ENCODE measurements at regions not wholly inside any gene's neighbourhood (a gene's known extent, or its start where the extent isn't known, plus 50 kb on each side); places are given as distances from the start of the nearest gene placed in this dataset.

DNA sequence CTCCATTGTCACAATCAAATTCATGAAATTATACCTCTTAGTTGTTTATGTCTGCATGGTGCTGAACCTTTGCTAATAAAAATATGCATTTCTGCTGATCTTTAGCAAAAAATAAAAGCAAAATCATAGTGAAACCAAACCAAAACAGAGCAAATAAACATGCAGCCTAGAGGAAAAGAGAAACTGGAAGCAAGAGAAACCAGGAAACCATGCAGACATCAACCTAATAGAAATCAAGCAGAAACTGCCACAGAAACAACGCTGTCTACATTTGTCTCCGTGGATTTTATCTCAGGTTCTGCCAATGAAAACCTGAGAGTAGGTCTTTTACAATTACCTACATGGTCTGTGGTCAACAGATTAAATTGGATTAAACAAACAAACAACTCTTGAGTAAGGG lies 173.7 kb downstream of the SYT10 start:
- TF ChIP-seq, protein P1, sequence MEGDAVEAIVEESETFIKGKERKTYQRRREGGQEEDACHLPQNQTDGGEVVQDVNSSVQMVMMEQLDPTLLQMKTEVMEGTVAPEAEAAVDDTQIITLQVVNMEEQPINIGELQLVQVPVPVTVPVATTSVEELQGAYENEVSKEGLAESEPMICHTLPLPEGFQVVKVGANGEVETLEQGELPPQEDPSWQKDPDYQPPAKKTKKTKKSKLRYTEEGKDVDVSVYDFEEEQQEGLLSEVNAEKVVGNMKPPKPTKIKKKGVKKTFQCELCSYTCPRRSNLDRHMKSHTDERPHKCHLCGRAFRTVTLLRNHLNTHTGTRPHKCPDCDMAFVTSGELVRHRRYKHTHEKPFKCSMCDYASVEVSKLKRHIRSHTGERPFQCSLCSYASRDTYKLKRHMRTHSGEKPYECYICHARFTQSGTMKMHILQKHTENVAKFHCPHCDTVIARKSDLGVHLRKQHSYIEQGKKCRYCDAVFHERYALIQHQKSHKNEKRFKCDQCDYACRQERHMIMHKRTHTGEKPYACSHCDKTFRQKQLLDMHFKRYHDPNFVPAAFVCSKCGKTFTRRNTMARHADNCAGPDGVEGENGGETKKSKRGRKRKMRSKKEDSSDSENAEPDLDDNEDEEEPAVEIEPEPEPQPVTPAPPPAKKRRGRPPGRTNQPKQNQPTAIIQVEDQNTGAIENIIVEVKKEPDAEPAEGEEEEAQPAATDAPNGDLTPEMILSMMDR (IDR thresholded peaks at IDR 0.05; ENCODE audit: low read depth, low read length), result no peak
- no peaks in the 10 kb centered on the region for H3K36me3 ChIP-seq
- H3K9me3 ChIP-seq, result no peaks in the 10 kb centered on the region; the same call in 1 of the 2 replicates
- DNase-seq, result no peak
- H3K27me3 ChIP-seq, result no peaks in the 10 kb centered on the region
- H3K4me3 ChIP-seq (ENCODE audit: low read depth, low read length), result no peak overlapping the region
- H3K4me1 ChIP-seq, result no peaks in the 10 kb centered on the region

DNA sequence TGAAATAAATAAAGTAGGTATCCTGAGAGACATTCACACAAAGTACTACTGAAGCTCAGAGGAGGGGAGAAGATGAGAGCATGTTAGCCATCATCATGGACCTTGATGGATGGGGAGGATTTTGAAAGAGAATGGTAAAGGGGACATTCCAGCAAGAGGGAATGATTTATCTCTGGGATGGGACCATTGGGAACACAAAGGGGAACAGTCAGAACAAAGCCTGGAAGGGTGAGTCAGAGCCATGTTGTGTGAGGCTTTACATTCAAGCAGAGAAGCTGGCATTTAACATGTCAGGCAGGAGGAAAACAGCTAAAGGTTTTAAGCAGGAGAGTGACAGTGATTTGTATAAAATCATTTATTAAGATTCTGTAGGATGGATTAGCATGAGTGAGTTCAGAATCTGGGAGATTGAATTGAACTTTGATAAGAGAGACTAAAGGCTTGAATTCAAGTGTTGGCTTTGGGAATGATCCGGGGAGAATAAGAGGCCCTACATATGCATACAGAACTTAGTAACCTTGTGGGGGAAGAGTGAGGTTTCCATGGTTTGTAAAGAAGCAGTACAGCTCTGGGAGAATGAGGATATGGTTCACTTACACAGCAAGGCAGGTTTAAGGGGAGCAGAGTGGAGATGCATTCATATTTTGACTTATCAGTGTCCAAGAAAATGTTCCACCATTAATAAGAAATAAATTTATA lies 174.4 kb downstream of the SYT10 start:
- TF ChIP-seq, protein P1 (IDR thresholded peaks at IDR 0.05; ENCODE audit: low read depth, low read length), result no peak
- Histone ChIP-seq H3K9me3 (no peaks in the 10 kb centered on the region; the same call in 1 of the 2 replicates), H3K36me3 (no peaks in the 10 kb centered on the region), H3K4me1 (no peaks in the 10 kb centered on the region), H3K4me3 (ENCODE audit: low read depth, low read length) (no peak overlapping the region), H3K27me3 (no peaks in the 10 kb centered on the region)
- no peak for DNase-seq

DNA sequence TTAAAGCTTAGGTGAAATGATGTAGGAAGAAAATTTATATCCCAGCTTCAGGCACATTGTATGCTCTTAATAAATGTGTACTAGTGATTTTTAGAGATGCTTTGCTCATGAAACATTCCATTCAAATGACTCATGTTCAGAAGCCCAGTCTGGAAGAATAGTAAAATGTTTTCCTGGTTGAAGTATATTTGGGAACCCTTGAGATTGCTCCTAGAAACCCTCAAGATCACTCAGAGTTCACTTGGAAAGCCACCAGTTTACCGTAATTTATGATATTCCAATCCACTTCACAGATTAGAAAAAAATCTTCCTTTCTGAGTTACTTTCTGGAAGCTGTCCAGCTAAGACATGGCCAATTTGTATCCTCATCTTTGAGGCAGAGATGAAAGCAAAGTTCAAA lies 186.4 kb downstream of the SYT10 start:
- no peaks in the 10 kb centered on the region; the same call in 1 of the 2 replicates for H3K9me3 ChIP-seq
- H3K4me3 ChIP-seq (ENCODE audit: low read depth, low read length), result no peak overlapping the region
- H3K27me3 ChIP-seq, result no peaks in the 10 kb centered on the region; the same call in 1 of the 2 replicates
- H3K4me1 ChIP-seq, result no peaks in the 10 kb centered on the region
- TF ChIP-seq, protein P1 (IDR thresholded peaks at IDR 0.05; ENCODE audit: low read depth, low read length), result no peak
- H3K36me3 ChIP-seq, result no peaks in the 10 kb centered on the region
- DNase-seq, result no peak

DNA sequence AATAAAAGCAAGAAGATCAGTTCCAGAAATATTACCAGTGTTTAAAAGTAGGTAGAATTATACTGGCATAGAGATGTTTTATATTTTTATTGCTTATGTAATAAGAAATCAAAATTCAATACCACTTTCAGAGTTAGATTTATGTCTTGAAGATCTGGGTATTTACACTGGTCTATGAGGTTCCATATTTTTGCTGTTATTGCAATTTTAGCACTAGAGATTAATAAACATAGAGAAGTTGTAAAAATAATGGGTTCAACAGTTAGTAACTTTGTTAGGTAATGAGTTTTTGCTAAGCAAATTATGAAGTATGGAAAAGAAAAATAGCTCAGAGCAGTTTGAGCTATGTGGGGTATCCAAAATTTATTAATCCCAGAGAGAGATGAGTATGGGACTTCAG lies 188.1 kb downstream of the SYT10 start:
- no peaks in the 10 kb centered on the region for H3K4me1 ChIP-seq
- DNase-seq, result no peak

DNA sequence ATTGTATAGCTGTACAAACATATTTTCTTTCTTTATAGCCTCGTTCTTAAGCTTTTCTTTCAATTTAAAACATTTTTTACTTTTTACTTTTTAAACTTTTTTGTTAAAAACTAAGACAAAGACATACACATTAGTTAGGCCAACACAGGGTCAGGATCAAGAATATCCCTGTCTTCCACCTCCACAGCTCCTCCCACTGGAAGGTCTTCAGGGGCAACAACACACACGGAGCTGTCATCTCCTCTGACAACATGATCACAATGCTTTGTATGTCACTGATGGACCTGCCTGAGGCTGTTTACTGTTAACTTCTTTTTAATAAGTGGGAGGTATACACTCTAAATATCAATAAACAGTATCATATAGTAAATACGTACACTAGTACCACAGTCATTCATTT lies 191.3 kb downstream of the SYT10 start:
- TF ChIP-seq, protein P1 (IDR thresholded peaks at IDR 0.05; ENCODE audit: low read depth, low read length), result no peak
- Histone ChIP-seq H3K9me3 (no peaks in the 10 kb centered on the region; the same call in 1 of the 2 replicates), H3K4me3 (ENCODE audit: low read depth, low read length) (no peak overlapping the region), H3K27me3 (no peaks in the 10 kb centered on the region), H3K36me3 (no peaks in the 10 kb centered on the region), H3K4me1 (no peaks in the 10 kb centered on the region)
- DNase-seq, result no peak

More for the DNA sequence above, 188.1 kb downstream of the SYT10 start:
- Histone ChIP-seq H3K27me3 (no peaks in the 10 kb centered on the region; the same call in 1 of the 2 replicates), H3K4me3 (ENCODE audit: low read depth, low read length) (no peak overlapping the region), H3K9me3 (no peaks in the 10 kb centered on the region; the same call in 1 of the 2 replicates), H3K36me3 (no peaks in the 10 kb centered on the region)
- TF ChIP-seq, protein P1 (IDR thresholded peaks at IDR 0.05; ENCODE audit: low read depth, low read length), result no peak

DNA sequence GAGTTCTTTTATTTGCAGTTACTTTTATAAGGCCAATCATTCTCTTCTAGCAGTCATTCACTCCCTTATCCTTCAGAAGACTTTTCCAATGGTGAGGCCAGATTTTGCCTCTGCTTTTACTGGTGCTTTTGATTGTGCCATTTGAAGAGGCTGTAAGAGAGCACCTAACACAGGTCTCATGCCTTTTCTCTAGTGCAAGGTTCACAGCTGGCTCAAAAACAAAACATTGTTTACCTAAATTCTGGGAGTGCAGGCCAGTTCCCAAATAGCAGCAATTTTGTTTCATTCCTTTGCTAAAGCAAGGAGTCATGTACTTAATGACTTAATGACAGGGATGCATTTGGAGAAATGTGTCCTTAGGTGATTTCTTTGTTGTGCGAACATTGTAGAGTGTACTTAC lies 192.0 kb downstream of the SYT10 start:
- no peaks in the 10 kb centered on the region; the same call in 1 of the 2 replicates for H3K9me3 ChIP-seq
- H3K27me3 ChIP-seq, result no peaks in the 10 kb centered on the region
- no peak overlapping the region for H3K4me3 ChIP-seq (ENCODE audit: low read depth, low read length)
- TF ChIP-seq, protein P1 (IDR thresholded peaks at IDR 0.05; ENCODE audit: low read depth, low read length), result no peak
- no peak for DNase-seq
- no peaks in the 10 kb centered on the region for H3K36me3 ChIP-seq
- no peaks in the 10 kb centered on the region for H3K4me1 ChIP-seq

Measured in BE2C (cell line).